ENCODE measurements at regions not wholly inside any gene's neighbourhood (a gene's known extent, or its start where the extent isn't known, plus 50 kb on each side); places are given as distances from the start of the nearest gene placed in this dataset.
"Not testable (repeated sequence)": the region's sequence is repeated elsewhere in the genome, so short reads cannot be mapped to it uniquely, and the experiment has no call there.

DNA sequence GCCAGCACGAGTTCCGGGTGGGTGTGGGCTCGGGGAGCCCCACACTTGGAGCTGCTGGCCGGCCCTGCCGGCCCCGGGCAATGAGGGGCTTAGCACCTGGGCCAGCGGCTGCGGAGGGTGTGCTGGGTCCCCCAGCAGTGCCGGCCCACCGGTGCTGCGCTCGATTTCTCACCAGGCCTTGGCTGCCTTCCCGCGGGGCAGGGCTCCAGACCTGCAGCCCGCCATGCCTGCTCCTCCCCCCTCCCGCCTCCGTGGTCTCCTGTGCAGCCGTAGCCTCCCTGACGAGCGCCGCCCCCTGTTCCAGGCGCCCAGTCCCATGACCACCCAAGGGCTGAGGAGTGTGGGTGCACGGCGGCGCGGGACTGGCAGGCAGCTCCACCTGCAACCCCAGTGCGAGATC lies 1103.1 kb downstream of the OTOL1 start:
- H3K36me3 ChIP-seq (replicated peaks in 1 of 2; ENCODE audit: control insufficient read depth in 1 of 2, insufficient read depth in 2 of 2, low read length in 2 of 2); H3K27ac Mint-ChIP-seq; H3K27me3 Mint-ChIP-seq (ENCODE audit: low read depth in 3 of 3); H3K79me2 ChIP-seq (ENCODE audit: insufficient read depth, low read length); H3K4me3 Mint-ChIP-seq; H3K36me3 Mint-ChIP-seq; H4K20me1 ChIP-seq (ENCODE audit: insufficient read depth, low read length); DNase-seq; H3K4me3 ChIP-seq (replicated peaks in 1 of 3; ENCODE audit: low read depth in 2 of 3, low read length in 3 of 3); intact Hi-C loops (cut with micrococcal nuclease); H2AFZ ChIP-seq (ENCODE audit: insufficient read depth, low read depth, low read length, poor library complexity, severe bottlenecking); H3K27me3 ChIP-seq (ENCODE audit: control insufficient read depth in 2 of 2, insufficient read depth in 2 of 2, low read length in 2 of 2); H3K27ac ChIP-seq (ENCODE audit: low read depth in 1 of 2, low read length in 2 of 2); H3K9ac ChIP-seq (ENCODE audit: insufficient read depth, low read length, poor library complexity, severe bottlenecking); H3K4me1 ChIP-seq (ENCODE audit: control insufficient read depth in 1 of 2, insufficient read depth in 2 of 2, low read length in 2 of 2); H3K4me1 Mint-ChIP-seq; H3K4me2 ChIP-seq (replicated peaks; ENCODE audit: extremely low read depth, low read length, poor library complexity, severe bottlenecking): not testable (repeated sequence)
- WGBS (ENCODE audit: insufficient coverage): 98% methylated on average over 24 of the region's 27 CpGs
- peaks cover 0 to 25% of the 10 kb centered on the region in 2 donors for H3K9me3 ChIP-seq (replicated peaks in 1 of 2; ENCODE audit: control insufficient read depth in 1 of 2, insufficient read depth in 1 of 2, low read length in 2 of 2)
- peaks cover 10 to 23% (median 15%) of the 10 kb centered on the region in 7 donors for H3K9me3 Mint-ChIP-seq

DNA sequence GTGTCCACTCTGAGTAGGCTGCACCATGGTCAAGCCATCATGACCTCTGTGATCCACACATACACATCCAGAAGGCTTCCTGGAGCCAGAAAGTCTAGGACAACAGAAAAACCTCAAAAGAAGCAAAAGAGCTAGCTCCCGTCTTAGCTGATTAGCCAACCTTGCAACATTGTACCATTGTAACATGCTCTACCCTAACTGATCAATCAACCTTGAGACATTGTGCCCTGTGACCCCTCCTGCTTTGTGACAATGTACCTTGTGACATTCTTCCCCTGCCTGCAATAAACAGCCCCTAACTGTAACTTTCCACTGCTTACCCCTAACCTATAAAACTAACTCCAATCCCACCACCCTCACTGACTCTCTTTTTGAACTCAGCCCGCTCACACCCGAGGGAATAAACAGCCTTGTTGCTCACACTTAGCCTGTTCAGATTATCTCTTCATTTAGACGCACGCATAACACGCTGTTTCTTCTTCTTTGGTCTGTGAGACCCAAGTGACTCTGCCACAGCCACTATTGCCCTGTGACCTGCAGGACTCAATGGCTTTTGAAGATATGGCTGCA lies 1104.6 kb downstream of the OTOL1 start:
- Histone ChIP-seq H3K4me3 (replicated peaks in 1 of 3; ENCODE audit: low read depth in 2 of 3, low read length in 3 of 3) (no peak overlapping the region), H3K36me3 (replicated peaks in 1 of 2; ENCODE audit: control insufficient read depth in 1 of 2, insufficient read depth in 2 of 2, low read length in 2 of 2) (no peaks in the 10 kb centered on the region), H3K79me2 (ENCODE audit: insufficient read depth, low read length) (no peaks in the 10 kb centered on the region), H4K20me1 (ENCODE audit: insufficient read depth, low read length) (no peaks in the 10 kb centered on the region), H3K4me1 (ENCODE audit: control insufficient read depth in 1 of 2, insufficient read depth in 2 of 2, low read length in 2 of 2) (no peaks in the 10 kb centered on the region), H3K27me3 (ENCODE audit: control insufficient read depth in 2 of 2, insufficient read depth in 2 of 2, low read length in 2 of 2) (no peaks in the 10 kb centered on the region), H3K9ac (ENCODE audit: insufficient read depth, low read length, poor library complexity, severe bottlenecking) (no peak overlapping the region), H3K27ac (ENCODE audit: low read depth in 1 of 2, low read length in 2 of 2) (no peak overlapping the region), H2AFZ (ENCODE audit: insufficient read depth, low read depth, low read length, poor library complexity, severe bottlenecking) (no peak overlapping the region), H3K9me3 (replicated peaks in 1 of 2; ENCODE audit: control insufficient read depth in 1 of 2, insufficient read depth in 1 of 2, low read length in 2 of 2) (peaks cover 0 to 27% of the 10 kb centered on the region in 2 donors), H3K4me2 (replicated peaks; ENCODE audit: extremely low read depth, low read length, poor library complexity, severe bottlenecking) (no peak overlapping the region)
- TF ChIP-seq, protein P1, sequence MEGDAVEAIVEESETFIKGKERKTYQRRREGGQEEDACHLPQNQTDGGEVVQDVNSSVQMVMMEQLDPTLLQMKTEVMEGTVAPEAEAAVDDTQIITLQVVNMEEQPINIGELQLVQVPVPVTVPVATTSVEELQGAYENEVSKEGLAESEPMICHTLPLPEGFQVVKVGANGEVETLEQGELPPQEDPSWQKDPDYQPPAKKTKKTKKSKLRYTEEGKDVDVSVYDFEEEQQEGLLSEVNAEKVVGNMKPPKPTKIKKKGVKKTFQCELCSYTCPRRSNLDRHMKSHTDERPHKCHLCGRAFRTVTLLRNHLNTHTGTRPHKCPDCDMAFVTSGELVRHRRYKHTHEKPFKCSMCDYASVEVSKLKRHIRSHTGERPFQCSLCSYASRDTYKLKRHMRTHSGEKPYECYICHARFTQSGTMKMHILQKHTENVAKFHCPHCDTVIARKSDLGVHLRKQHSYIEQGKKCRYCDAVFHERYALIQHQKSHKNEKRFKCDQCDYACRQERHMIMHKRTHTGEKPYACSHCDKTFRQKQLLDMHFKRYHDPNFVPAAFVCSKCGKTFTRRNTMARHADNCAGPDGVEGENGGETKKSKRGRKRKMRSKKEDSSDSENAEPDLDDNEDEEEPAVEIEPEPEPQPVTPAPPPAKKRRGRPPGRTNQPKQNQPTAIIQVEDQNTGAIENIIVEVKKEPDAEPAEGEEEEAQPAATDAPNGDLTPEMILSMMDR (IDR thresholded peaks at IDR 0.05): no peak
- Mint-ChIP-seq H3K9me3 (peaks cover 10 to 25% (median 18%) of the 10 kb centered on the region in 7 donors), H3K4me3 (no peak overlapping the region), H3K36me3 (no peaks in the 10 kb centered on the region), H3K27me3 (ENCODE audit: low read depth in 3 of 3) (peaks cover 0 to 1% (median 0%) of the 10 kb centered on the region in 3 donors), H3K4me1 (no peaks in the 10 kb centered on the region), H3K27ac (peak overlapping the region in 1 of 7 donors; percentile 0)
- intact Hi-C loops (cut with micrococcal nuclease): no loop called here
- no peak for DNase-seq
- 86% methylated on average over 6 of the region's 6 CpGs for WGBS (ENCODE audit: insufficient coverage)

Data from CD14-positive monocyte (primary cell).